Daoy (cell line): ENCODE measurements at regions not wholly inside any gene's neighbourhood (a gene's known extent, or its start where the extent isn't known, plus 50 kb on each side); places are given as distances from the start of the nearest gene placed in this dataset.

Source experiments
- DNase-seq: peaks from one replicate; pipeline ENCODE4 v3.0.0-alpha.2; 2015; ENCODE audit warnings: low read depth

- DNase-seq, result no peak
Measured at GRCh38 chr13:59607780-59608233, 555.9 kb downstream of the DIAPH3 start.

- no peak for DNase-seq
Measured at GRCh38 chr13:59609421-59609820, 554.3 kb downstream of the DIAPH3 start.
